ENCODE measurements at regions not wholly inside any gene's neighbourhood (a gene's known extent, or its start where the extent isn't known, plus 50 kb on each side); places are given as distances from the start of the nearest gene placed in this dataset.
A peak's percentile ranks its signal among the peaks of the same experiment; 100 is the strongest.

DNA sequence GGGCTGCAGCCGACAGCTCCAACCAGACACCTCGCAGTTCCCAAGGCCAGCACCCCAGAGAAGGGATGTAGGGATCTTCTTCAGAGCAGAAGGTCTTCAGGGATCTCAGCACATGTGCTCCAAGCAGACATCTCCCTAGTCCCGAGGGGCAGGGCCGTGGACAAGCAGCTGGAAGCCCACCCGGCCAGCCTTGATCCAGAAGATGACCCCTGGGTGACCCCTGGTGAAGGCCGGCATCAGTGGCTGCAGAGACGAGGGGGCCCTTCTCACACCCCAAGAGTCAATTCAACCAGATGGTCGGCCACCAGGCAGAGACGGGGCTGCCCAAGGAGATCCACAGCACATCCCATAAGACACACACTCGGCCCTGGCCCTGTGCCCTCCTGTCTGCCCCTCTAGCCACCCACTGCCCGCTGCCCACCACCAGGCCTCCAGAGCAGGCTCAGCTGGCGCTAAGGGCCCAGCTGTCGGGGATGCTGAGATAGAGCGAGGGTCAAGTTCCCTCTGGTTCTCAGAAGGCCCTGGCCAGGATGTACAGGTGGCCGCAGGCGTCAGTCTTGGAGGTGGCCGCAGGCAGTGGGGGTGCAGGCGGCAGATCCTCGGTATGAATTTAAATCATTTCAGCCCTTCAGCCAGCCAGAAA is 168.3 kb downstream of the BRD1 start:
- no peak for DNase-seq (ENCODE audit: low read depth in 3 of 3)

DNA sequence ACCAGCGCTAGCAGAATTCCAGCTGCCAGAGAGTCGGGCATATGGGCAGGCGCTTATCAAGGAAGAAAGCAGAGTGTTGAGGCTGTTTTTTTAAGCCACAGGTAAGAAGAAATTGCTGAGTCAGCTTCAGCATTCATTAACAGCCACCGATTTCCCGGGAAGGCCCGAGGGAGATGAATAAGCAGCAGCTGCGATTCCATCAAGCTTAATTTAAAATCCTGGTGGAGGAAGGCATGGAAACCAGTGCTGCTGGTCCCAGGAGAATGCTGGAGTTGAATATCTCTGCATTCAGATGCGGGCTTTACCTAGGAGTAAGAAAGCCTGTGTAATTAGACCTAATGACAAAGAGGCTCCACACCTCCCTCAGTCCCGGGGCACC is 168.8 kb downstream of the BRD1 start:
- DNase-seq (ENCODE audit: low read depth in 3 of 3): no peak

DNA sequence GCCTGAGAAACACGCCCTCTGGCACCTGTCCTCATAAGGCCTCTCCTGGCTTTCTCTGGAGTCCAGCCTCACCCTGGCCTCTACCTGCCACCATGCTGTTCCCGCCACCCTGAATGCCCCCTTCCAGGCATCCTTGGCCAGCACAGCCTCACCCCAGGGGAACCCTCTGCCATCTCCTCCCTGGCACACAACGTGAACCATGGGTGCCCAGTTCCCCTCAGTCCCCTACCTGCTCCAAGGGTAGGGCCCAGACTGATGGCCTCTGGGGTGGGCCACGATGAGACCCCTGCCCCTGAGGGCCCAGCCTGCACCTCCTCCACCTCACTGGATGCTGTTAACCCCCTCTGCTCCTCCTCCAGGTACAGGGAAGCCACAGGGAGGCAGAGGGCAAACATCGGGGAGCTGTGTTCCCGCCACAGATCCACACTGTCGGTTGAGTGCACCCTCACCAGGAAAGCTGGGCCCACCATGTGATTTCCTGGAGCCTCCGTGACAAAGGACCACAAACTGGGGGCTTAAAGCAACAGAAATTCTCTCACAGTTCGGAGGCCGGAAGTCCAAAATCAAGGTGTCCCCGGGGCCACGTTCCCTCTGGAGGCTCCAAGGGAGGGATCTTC is 169.6 kb downstream of the BRD1 start:
- no peak for DNase-seq (ENCODE audit: low read depth in 3 of 3)

DNA sequence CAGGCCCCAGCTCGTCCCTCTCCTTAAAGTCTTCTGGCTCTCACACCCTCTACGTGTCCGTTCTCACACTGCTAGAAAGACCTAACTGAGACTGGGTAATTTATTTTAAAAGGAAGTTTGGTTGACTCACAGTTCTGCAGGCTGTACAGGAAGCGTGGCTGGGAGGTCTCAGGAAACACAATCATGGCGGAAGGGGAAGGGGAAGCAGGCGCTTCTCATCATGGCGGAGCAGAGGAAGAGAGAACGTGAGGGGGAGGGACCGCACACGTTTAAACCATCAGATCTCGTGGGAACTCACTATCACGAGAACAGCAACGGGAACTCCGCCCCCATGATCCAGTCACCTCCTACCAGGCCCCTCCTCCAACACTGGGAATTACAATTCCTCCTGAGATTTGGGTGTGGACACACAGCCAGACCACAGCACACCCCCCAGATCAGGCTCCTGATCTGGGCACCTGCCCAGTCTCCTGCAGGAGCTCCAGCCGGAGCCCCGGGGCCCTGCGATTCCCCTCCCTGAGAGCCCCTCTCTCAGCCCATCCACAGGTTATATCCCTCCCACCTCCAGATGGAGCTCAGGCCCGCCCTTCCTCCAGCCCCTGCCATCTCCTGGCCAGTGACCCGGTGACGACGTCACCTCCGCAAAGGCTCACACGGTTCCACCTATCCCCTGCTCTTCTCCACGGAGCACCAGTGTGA is 170.2 kb downstream of the BRD1 start:
- DNase-seq (ENCODE audit: low read depth in 3 of 3): peak; percentile 45 to 69 (median 50)

DNA sequence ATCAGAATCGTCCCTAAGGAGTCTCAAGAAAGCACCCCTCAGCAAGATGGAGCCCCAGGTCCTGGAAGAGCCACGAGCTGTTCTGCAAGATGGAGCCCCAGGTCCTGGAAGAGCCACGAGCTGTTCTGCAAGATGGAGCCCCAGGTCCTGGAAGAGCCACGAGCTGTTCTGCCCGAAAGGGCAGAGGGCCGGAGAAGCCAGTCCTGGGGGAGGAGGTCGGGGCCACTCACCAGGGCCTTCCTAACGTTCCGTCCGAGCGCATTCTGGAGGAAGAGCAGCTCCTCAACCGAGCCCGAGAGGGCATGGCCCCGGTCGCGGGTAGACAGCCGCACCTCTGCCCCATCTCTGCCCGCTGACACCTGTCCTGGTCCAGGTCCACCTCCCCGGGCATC is 170.8 kb downstream of the BRD1 start:
- DNase-seq (ENCODE audit: low read depth in 3 of 3): peak in 2 of 3 experiments; percentile 25 to 27

DNA sequence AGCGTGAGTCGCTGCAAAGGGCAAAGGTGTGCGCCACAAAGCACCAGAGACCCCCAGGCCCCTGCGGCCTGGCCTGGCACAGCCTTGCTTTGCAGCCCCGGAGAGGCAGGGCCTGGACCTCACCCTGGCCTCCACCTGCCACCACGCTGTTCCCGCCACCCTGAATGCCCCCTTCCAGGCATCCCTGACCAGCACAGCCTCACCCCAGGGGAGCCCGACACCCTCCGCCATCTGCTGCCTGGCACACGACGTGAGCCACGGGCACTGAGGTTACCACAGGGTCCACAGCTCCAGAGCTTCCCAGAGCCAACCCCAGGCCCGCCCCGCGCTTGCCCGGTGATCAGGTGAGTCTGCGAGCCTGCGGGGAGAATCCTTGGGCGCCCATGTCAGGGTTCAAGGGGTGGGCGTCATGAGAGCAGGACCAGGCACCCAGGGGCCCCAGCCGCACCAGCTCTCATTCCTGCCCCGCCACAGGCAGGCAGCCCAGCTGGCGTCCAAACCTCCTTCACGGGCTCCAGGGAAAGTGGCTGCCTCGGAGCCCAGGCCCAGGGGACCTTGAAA is 171.3 kb downstream of the BRD1 start:
- no peak for DNase-seq (ENCODE audit: low read depth in 3 of 3)

DNA sequence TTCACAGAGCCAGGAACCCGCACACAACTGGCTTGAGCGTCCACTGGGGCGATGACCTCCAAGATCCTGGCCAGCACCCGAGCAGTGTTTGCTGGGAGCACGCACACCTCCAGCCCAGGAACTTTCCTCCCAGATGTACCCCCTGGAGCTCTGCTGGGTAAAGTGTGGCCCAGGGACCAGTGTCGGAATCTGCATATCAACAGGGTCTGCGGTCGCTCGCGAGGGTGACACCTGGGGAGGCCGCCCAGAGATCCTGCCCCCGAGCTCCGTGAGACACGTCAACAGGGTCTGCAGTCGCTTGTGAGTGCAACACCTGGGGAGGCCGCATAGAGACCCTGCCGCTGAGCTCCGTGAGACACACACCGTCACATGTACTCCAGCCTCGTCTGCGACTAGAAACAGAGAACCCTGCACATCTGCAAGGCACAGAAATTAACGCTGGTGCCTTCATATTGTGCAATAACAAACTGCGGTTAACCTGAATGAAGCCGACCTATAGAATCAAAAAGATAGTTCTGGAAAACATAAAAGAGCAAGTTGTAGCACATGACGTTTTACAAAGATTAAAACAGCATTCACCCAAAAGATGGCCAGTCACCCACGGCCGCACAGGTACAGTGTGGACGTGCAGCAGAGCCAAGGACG is 172.4 kb downstream of the BRD1 start:
- DNase-seq (ENCODE audit: low read depth in 3 of 3): no peak

DNA sequence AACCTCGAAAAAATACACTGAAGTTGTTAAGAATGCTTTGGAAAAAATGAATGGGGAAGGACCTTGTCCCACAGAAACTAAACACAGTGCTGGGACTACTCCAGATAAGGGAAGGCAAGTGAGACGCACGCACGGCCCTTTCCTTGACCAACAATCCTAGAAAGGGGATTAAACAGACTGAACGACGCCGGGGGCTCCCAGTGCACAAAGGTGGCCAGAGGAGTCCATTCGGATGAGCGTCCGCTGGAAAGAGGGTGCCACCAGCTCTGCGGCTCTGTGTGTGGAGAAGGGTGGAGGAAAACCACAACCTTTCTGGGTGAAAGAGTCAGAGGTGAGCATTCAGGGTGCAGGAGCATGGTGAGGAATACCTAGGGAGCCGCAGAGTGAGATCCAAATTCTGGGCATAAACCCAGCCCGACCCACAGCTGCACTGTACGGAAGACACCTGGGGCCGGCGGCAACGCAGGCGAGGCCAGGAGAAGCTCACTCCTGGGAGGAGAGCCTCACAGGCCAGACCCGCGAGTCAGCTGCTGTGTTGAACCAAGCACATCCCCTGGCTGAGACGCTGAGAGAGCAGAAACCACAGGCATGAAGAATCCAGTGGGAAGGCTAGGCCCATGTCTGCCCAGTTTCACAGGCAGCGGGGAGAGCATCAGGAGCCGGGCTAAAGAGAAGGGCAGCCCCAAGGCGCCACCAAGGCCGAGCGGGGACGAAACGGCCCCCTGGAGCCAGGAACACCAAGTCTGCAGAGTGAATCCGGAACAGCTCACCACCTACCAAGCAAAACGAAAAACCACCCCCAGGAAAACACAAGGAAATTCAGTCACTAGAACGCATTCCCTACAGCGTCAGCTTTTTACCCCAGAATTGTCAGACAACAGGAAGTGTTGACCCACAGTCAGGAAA is 177.1 kb downstream of the BRD1 start:
- DNase-seq (ENCODE audit: low read depth in 3 of 3): no peak

DNA sequence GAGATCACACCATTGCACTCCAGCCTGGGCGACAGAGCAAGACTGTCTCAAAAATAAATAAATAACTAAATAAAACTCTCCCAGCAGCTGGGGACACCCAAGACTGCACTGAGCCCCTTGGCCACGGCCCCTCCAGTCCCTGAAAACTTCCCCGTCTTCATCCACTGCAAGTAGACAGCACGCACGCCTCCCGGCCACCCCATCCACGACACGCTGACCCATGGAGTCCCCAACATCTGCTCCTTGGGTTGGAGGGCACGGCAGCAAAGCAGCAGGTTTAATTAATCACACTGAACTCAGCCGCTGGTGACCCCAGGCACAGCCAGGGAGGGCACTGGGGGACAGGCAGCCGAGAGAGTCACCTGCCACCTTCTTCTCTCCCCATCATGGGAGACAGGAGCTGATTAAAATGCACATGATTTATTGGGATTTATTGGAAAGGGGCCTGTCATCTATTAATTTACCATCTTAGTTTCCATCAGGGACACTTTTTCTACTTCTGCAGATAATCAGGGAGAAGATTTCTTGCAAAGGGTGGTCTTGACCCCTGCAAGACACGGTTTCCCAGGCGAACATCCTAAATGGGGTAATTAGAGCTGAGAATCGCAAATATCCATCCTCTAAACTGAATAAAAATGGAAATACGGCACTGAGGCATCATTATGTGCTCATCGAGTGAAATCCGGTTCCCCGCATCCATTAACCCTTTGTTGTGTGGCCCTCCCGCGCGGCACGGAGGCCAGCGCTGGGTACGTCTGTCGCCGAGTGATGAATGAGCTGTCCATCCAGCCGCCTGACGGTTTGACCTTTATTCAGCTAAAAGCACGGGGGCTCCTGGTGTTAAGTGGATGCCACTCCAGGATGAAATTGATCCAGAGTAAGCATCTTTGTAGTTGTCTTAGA is 178.3 kb downstream of the BRD1 start:
- no peak for DNase-seq (ENCODE audit: low read depth in 3 of 3)

DNA sequence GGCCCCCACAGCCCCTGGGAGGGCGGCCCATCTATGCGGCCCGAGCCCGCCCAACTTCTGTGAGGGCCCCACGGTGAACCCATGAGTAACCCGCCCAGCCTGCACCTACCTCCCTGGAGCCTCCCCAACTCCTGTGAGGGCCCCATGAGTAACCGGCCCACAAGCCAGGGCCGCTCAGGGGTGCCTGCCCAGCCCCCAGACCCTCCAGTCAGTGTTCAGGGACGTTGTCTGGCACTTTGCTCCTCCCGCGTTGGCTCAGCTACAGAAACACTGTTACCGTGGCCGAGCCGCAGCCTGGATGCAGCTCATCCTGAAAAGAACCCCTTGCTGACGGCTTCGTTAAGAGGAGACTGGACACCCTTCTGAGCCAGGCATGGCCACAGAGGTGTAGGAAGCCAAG is 179.6 kb downstream of the BRD1 start:
- DNase-seq (ENCODE audit: low read depth in 3 of 3): no peak

DNA sequence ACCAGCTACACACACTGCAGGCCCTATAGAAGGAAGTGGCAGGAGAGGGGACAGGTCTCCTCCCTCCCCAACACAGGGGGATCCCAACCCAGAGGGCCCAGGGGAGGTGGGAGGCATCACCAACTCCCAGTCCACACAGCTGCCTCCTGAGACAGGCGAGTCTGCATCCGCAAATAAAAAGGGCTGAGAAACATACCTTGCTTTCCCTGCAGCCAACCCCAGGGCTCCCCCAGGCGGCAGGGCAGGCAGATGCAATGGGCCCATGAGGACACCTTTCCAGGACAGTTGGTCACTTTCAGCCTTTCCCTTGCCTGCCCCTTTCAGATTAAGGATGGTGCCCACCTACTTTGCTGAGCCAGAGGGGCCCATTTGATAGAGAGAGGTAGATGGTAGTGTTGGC is 180.0 kb downstream of the BRD1 start:
- no peak for DNase-seq (ENCODE audit: low read depth in 3 of 3)

DNA sequence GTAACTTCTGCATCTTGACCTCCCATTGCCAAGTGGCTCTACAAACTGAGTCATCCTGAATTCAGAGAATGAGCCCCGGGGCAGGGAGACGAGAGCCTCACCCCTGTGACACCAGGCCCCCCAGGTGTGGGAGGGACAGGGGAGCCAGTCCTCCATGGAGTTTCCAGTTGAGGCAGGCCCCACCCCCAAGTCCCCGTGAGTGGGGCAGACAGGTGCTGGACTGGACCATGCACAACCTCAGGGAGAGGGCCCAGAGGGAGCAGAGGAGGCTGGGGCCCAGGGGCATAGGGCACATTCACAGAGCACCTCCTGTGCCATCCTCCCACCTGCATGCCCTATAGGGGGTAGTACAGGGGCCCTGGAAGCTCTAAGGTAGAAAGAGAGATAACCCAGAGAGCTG is 180.8 kb downstream of the BRD1 start:
- no peak for DNase-seq (ENCODE audit: low read depth in 3 of 3)

DNA sequence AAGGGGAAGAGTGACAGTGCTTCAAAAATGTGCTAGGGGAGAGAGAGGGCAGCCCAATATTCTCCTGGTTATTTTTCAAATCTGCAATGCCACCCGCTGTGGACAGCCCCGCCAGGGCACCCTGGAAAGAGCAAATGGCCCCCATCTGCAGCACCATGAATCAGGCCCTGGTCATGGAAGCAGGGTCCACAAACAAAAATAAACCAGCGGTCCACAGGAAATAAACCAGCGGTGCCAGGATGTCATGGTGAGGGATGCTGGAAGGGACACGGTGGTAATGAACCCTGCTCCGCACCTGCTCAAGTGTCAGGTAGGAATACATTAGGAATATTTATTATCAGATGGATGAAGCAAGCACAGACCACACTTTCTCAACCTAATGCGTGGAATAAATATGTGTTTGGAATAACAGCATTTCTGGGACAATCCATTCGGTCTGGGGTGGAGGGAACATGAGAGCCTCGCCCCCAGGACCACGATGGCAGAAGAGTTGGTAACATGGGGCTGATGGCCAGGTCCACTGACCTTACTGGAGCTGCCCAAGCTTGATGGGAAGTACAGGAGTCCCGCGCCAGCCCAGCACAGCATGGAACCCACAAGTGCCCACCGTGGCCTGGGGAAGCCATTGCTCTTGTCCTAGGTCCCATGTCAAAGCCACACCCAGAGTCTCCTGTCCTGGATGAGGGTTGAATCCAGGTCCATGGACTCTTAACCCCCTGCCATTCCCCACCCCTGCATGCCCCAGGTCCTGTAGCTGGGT is 181.7 kb downstream of the BRD1 start:
- no peak for DNase-seq (ENCODE audit: low read depth in 3 of 3)

DNA sequence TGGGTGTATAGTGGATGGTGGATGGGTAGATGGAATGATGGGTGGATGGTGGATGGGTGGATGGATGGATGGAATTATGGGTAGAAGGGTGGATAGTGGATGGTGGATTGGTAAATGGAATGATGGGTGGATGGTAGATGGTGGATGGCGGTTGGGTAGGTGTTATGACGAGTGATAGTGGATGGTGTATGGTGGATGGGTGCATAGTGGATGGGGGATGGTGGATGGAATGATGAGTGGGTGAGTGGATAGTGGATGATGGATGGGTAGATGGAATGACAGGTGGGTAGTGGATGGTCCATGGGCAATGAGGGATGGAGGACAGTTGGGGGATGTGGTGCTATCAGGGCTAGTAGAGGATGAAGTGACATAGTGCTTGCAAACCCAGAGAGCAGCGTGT is 182.4 kb downstream of the BRD1 start:
- DNase-seq (ENCODE audit: low read depth in 3 of 3): no peak

DNA sequence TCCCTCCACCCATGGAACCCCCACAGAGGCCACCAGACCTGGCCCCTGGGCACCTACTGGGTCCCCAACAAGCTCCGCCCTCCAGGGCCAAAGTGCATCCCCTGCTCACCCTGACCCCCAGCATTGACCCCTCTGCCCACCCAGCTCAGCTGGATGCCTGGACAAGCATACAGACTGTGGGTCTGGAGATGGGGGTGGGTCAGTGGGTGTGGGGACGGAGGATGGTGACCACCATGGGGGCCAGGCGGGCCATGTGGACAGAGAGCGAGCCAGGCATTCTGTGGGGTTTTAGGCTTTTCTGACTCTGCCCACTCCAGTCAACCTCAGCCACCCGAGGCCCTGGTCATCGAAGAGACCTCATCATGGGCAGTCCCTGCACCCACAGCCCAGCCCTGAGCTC is 183.7 kb downstream of the BRD1 start:
- no peak for DNase-seq (ENCODE audit: low read depth in 3 of 3)

DNA sequence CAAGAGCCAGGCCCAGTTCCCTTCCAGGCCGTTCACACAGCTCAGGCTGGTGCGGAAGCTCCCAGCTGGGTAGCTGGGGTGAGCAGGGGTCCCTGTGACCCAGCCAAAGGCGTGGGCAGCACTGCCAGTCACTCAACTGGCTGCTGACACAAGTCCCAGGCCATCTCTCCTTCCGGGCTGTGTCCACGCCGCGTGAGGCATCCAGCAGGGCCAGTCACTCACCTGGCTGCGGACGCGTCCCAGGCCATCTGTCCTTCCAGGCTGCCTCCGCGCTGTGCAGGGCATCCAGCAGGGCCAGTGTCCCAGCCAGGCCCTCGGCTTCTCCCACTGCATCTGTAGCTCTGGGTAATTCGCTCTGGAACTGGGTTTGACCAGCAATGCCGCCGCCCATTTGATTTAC is 184.2 kb downstream of the BRD1 start:
- DNase-seq (ENCODE audit: low read depth in 3 of 3): no peak

DNA sequence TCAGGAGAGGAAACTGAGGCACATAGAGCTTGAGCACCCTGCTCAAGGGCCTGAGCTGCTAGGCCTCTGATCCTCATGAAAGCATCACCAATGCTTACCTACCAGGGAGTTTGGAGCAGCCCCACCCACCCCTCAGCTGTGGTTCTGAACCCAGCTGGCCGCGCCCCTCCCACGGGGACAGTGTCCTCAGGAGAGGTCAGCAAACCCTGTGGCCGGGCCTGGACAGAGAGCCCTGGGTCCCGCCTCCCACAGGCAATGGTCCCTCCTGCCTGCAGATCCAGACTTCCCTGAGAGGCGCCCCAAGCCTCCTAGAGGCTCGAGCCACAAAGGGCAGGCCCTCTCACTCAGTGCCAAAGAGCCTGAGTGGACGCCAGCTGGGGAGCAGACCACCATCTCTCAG is 184.9 kb downstream of the BRD1 start:
- no peak for DNase-seq (ENCODE audit: low read depth in 3 of 3)

DNA sequence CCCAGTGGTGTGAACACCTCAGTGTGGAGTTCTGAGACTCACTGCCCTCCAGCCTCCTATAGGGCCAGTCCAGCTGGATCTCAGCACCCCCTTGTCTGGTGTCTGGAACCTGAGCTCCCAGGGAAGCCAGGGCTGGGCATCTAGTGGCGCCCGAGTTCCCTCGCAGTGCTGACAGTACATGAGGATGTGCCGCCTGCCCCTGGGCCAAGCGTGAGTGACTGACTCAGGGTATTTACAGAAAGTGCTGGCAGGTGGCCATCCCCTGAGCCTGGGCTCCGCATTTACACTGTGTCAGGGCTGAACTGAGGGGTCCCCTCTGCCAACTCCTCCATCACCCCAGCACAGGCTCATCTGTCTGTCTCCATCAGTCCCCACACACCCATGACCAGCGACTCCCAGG is 185.3 kb downstream of the BRD1 start:
- no peak for DNase-seq (ENCODE audit: low read depth in 3 of 3)

DNA sequence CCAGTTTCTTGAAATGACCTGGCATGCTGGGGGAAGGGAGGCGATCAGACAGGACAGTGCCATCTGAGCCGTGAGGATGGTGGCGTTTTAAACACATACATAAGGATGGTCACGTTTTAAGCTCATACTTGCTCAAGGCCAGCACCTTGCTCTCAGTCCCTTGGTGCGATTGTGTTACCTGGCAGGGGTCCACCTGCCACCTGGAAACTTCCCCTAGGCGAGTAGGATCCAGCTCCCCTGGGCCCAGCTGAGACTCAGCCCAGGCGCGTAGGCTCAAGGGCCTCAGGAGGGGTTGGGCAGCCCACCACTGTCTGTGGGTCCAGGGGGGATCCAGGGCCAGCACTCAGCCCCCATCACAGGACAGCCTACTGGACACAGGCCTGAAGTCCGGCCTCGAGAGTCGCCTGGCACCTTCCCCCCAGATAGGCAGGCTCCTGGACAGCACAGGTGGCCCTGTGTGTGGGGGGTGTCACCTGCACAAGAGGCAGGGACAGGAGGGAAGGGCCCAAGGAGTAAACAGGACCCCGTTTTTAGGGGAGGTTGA is 185.8 kb downstream of the BRD1 start:
- no peak for DNase-seq (ENCODE audit: low read depth in 3 of 3)
